ENCODE measurements at regions not wholly inside any gene's neighbourhood (a gene's known extent, or its start where the extent isn't known, plus 50 kb on each side); places are given as distances from the start of the nearest gene placed in this dataset.
"Not testable (repeated sequence)": the region's sequence is repeated elsewhere in the genome, so short reads cannot be mapped to it uniquely, and the experiment has no call there.

DNA sequence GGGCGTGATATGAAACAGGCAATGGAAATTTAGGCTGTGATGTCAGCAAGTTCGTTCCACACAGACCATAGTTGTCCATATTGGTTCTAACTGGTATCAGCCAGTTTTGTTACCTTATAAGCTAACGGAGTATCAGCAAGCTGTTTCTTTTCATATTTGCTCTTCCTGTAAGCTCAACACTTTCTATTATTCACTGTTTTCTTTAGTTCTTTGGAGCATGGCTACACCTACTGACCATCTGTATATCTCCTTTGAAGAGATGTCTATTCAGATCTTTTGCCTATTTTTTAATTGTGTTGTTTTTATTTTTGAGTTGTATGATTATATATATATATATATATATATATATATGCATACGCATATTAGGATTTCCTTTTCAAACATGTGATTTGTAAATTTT is 1057.2 kb upstream of the CDH10 start:
- no peak for DNase-seq (ENCODE audit: extremely low read depth, low read depth)
- no peak for TF ChIP-seq CTCF (IDR thresholded peaks at IDR 0.05; ENCODE audit: low read depth, low read length, missing control alignments)
- no peak overlapping the region for H3K4me3 ChIP-seq (replicated peaks; ENCODE audit: low read depth, low read length)

- no peak for TF ChIP-seq CTCF (IDR thresholded peaks at IDR 0.05; ENCODE audit: low read depth, low read length, missing control alignments)
Measured at GRCh38 chr5:25694801-25695200, 1050.0 kb upstream of the CDH10 start.

DNA sequence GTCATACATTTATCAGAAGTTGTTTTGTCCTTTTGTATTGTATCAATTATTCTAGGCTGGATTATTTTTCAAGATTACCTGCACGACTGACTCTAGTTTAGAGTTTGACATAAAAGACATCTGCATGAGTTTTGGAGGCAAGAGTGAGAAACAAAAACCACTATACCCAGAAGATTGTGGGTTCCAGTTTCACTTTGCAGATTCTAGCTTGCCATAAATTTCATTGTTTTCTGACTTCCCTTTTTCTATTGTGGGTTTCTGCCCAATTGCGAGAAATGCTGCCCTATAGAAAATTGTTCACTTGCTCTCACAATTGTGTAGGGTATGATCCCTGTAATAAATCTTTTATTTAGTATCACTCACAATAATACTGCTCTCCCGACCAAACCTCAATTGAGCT is 1043.4 kb upstream of the CDH10 start:
- no peak for DNase-seq (ENCODE audit: extremely low read depth, low read depth)
- no peak for TF ChIP-seq CTCF (IDR thresholded peaks at IDR 0.05; ENCODE audit: low read depth, low read length, missing control alignments)

More at GRCh38 chr5:25694801-25695200, 1050.0 kb upstream of the CDH10 start:
- no peak for DNase-seq (ENCODE audit: extremely low read depth, low read depth)
- H3K4me3 ChIP-seq (replicated peaks; ENCODE audit: low read depth, low read length): no peak overlapping the region

DNA sequence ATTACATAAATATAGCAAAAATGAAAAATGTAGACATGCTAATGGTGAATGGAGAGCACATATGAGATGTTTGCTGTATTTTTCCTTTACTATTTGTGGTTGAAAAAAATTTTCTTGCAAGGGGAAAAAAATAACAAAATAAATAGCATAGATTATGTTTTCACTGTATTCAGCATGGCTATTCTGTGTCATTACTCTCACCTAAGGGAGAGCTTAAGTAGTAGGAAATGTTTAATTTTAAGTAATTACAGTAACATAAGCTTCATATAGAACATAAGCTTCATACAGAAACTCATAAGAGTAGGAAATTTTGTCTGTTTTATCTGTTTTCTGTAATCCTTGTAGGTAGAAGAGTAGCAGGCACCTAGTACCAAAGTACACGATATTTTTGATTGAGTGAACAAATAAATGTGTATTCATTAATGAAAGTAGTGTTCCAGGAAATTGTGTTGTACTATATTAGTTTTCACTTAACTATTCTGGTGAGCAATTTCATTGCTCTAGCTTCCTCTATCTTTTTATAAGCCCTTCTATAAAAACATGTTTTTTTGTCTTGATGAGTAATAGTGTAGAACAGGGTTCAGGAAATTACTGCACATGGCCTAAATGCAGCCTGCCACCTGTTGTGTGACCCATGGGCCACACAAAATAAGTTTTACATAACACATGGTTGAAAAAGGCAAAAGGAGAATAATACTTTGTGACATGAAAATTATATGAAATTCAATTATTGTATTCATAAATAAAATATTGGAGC is 1025.0 kb upstream of the CDH10 start:
- no peak for DNase-seq (ENCODE audit: extremely low read depth, low read depth)
- TF ChIP-seq CTCF (IDR thresholded peaks at IDR 0.05; ENCODE audit: low read depth, low read length, missing control alignments): no peak

More for the DNA sequence above, 1043.4 kb upstream of the CDH10 start:
- no peak overlapping the region for H3K4me3 ChIP-seq (replicated peaks; ENCODE audit: low read depth, low read length)

GRCh38 chr5:25662610-25663009 is 1017.8 kb upstream of the CDH10 start:
- no peak overlapping the region for H3K4me3 ChIP-seq (replicated peaks; ENCODE audit: low read depth, low read length)
- TF ChIP-seq CTCF (IDR thresholded peaks at IDR 0.05; ENCODE audit: low read depth, low read length, missing control alignments): no peak
- no peak for DNase-seq (ENCODE audit: extremely low read depth, low read depth)

More for the DNA sequence above, 1025.0 kb upstream of the CDH10 start:
- no peak overlapping the region for H3K4me3 ChIP-seq (replicated peaks; ENCODE audit: low read depth, low read length)

DNA sequence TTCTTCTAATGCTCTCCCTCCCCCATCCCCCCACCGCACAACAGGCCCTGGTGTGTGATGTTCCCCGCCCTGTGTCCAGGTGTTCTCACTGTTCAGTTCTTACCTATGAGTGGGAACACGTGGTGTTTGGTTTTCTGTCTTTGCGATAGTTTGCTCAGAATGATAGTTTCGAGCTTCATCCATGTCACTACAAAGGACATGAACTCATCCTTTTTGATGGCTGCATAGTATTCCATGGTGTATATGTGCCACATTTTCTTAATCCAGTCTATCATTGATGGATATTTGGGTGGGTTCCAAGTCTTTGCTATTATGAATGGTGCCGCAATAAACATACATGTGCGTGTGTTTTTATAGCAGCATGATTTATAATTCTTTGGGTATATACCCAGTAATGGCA is 1005.5 kb upstream of the CDH10 start:
- not testable (repeated sequence) for H3K4me3 ChIP-seq (replicated peaks; ENCODE audit: low read depth, low read length); DNase-seq (ENCODE audit: extremely low read depth, low read depth)

GRCh38 chr5:25649628-25650265 is 1005.0 kb upstream of the CDH10 start:
- DNase-seq (ENCODE audit: extremely low read depth, low read depth): no peak

More at GRCh38 chr5:25649628-25650265, 1005.0 kb upstream of the CDH10 start:
- H3K4me3 ChIP-seq (replicated peaks; ENCODE audit: low read depth, low read length): no peak overlapping the region
- no peak for TF ChIP-seq CTCF (IDR thresholded peaks at IDR 0.05; ENCODE audit: low read depth, low read length, missing control alignments)

Measured in HFF-Myc (cell line).